MM.1S (cell line): ENCODE measurements at regions not wholly inside any gene's neighbourhood (a gene's known extent, or its start where the extent isn't known, plus 50 kb on each side); places are given as distances from the start of the nearest gene placed in this dataset.

ENCODE experiments used
- DNase-seq: peaks from one replicate; pipeline ENCODE4 v3.0.0-alpha.2; 2015
- H2AFZ ChIP-seq: fragments of 300-600 bp; sonication (generic); 2 replicates; pipeline ENCODE4 v1.6.0; 2016; ENCODE audit warnings: antibody characterized with exemption, low read length
- H3F3A ChIP-seq: fragments of 300-600 bp; sonication (generic); 2 replicates; pipeline ENCODE4 v1.6.1; 2016; ENCODE audit warnings: mild to moderate bottlenecking, antibody characterized with exemption, low read length, moderate library complexity, mixed read lengths; ENCODE audit not compliant: insufficient read depth
- H3K27ac ChIP-seq: fragments of 300-600 bp; sonication (generic); 2 replicates; pipeline ENCODE4 v1.5.1; 2016; ENCODE audit warnings: mild to moderate bottlenecking, low read length
- H3K27me3 ChIP-seq: fragments of 300-600 bp; sonication (generic); replicated peaks from 2 replicates; pipeline ENCODE4 v1.6.0; 2016; ENCODE audit warnings: low read length; ENCODE audit not compliant: insufficient read depth
- H3K36me3 ChIP-seq: fragments of 300-600 bp; sonication (generic); replicated peaks from 2 replicates; pipeline ENCODE4 v1.6.1; 2016; ENCODE audit warnings: mild to moderate bottlenecking, low read length, mixed read lengths; ENCODE audit not compliant: insufficient read depth
- H3K4me1 ChIP-seq: fragments of 300-600 bp; sonication (generic); 2 replicates; pipeline ENCODE4 v1.6.1; 2016; ENCODE audit warnings: low read length, mixed read lengths
- H3K4me2 ChIP-seq: fragments of 300-600 bp; sonication (generic); 2 replicates; pipeline ENCODE4 v1.6.0; 2016; ENCODE audit warnings: low read depth, low read length
- H3K4me3 ChIP-seq: fragments of 300-600 bp; sonication (generic); 2 replicates; pipeline ENCODE4 v1.5.1; 2016; ENCODE audit warnings: low read length, mixed read lengths
- H3K79me2 ChIP-seq: fragments of 300-600 bp; sonication (generic); 2 replicates; pipeline ENCODE4 v1.6.1; 2016; ENCODE audit warnings: mixed run types, low read length, mixed read lengths
- H3K9ac ChIP-seq: fragments of 300-600 bp; sonication (generic); 2 replicates; pipeline ENCODE4 v1.6.1; 2016; ENCODE audit warnings: low read length, mixed read lengths
- H3K9me2 ChIP-seq: fragments of 300-600 bp; sonication (generic); replicated peaks from 2 replicates; pipeline ENCODE4 v1.6.1; 2016; ENCODE audit warnings: mild to moderate bottlenecking, low read length, mixed read lengths; ENCODE audit not compliant: insufficient read depth
- H3K9me3 ChIP-seq: fragments of 300-600 bp; sonication (generic); replicated peaks from 2 replicates; pipeline ENCODE4 v1.6.1; 2016; ENCODE audit warnings: mild to moderate bottlenecking, low read length, mixed read lengths; ENCODE audit not compliant: insufficient read depth
- H4K20me1 ChIP-seq: fragments of 300-600 bp; sonication (generic); 2 replicates; pipeline ENCODE4 v1.6.1; 2016; ENCODE audit warnings: mild to moderate bottlenecking, low read length, moderate library complexity, mixed read lengths; ENCODE audit not compliant: insufficient read depth
- EZH2 ChIP-seq: fragments of 300-600 bp; sonication (generic); optimal IDR thresholded peaks from 2 replicates; pipeline ENCODE3; 2017; ENCODE audit warnings: low read depth, mild to moderate bottlenecking, antibody characterized with exemption, low read length, mixed read lengths
- EZH2phosphoT487 ChIP-seq: fragments of 300-600 bp; sonication (generic); IDR thresholded peaks from 2 replicates; pipeline ENCODE4 v1.6.1; 2018; ENCODE audit warnings: antibody characterized with exemption, low read length
- TF ChIP-seq, protein P1 (sequence below): fragments of 300-600 bp; sonication (generic); IDR thresholded peaks from 2 replicates; pipeline ENCODE4 v1.5.1; 2016; ENCODE audit warnings: antibody characterized with exemption, low read length, mixed read lengths

DNA sequence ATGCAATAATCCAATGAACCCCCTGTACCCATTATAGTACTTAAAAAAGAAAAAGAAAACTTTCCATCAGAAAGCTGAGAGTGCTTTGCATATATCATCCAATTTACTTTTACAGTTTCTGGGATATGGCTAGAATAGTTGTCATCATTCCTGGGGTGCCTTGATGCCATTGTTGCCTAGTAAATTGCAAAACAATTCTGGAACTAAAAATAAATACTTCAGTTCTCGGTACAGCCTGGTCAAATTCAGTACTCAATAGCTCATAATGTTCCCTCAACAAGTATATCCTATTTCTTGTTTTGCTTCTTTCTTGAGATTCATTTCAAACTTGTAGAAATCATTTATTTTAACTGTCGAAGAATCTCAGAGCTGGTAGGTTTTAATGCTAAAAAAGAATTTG lies 334.7 kb upstream of the MDFIC2 start:
- H3K4me1 ChIP-seq, result no peaks in the 10 kb centered on the region
- no peaks in the 10 kb centered on the region for H3K9me2 ChIP-seq
- H3K79me2 ChIP-seq, result no peaks in the 10 kb centered on the region
- no peaks in the 10 kb centered on the region for H4K20me1 ChIP-seq
- H2AFZ ChIP-seq, result no peak overlapping the region
- no peaks in the 10 kb centered on the region for H3F3A ChIP-seq
- no peak overlapping the region for H3K4me2 ChIP-seq
- H3K27ac ChIP-seq, result no peak overlapping the region
- no peak for DNase-seq
- H3K27me3 ChIP-seq, result no peaks in the 10 kb centered on the region
- no peak overlapping the region for H3K4me3 ChIP-seq
- no peaks in the 10 kb centered on the region for H3K9me3 ChIP-seq
- H3K36me3 ChIP-seq, result no peaks in the 10 kb centered on the region
- no peak overlapping the region for H3K9ac ChIP-seq
- no peak for TF ChIP-seq EZH2
- TF ChIP-seq EZH2phosphoT487, result no peak
- TF ChIP-seq, protein P1, sequence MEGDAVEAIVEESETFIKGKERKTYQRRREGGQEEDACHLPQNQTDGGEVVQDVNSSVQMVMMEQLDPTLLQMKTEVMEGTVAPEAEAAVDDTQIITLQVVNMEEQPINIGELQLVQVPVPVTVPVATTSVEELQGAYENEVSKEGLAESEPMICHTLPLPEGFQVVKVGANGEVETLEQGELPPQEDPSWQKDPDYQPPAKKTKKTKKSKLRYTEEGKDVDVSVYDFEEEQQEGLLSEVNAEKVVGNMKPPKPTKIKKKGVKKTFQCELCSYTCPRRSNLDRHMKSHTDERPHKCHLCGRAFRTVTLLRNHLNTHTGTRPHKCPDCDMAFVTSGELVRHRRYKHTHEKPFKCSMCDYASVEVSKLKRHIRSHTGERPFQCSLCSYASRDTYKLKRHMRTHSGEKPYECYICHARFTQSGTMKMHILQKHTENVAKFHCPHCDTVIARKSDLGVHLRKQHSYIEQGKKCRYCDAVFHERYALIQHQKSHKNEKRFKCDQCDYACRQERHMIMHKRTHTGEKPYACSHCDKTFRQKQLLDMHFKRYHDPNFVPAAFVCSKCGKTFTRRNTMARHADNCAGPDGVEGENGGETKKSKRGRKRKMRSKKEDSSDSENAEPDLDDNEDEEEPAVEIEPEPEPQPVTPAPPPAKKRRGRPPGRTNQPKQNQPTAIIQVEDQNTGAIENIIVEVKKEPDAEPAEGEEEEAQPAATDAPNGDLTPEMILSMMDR, result no peak

DNA sequence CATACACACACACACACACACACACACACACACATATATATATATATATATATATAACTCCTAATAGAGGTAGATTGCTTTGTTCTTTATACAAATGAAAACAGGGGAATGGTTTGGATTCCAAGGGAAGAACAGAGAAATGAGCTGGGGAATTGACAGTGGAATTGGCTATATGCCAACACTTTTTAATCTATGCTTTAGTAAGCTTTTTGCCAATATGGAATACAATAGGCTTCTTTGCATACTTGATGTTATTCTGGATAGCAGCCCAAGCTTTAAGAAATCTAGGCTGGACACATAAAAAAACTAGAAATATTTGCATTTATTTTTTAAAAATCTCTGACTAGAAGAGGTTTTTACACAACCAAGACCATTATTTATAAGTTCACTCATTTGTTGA lies 334.2 kb upstream of the MDFIC2 start:
- Histone ChIP-seq H3K4me3 (no peak overlapping the region), H3K36me3 (no peaks in the 10 kb centered on the region), H3K79me2 (no peaks in the 10 kb centered on the region), H3K4me1 (no peaks in the 10 kb centered on the region), H3K4me2 (no peak overlapping the region), H4K20me1 (no peaks in the 10 kb centered on the region), H3K9me2 (no peaks in the 10 kb centered on the region), H3K27me3 (no peaks in the 10 kb centered on the region), H3F3A (no peaks in the 10 kb centered on the region), H3K9me3 (no peaks in the 10 kb centered on the region), H2AFZ (no peak overlapping the region), H3K9ac (no peak overlapping the region), H3K27ac (no peak overlapping the region)
- TF ChIP-seq, protein P1, result no peak
- TF ChIP-seq EZH2phosphoT487 (no peak), EZH2 (no peak)
- no peak for DNase-seq

DNA sequence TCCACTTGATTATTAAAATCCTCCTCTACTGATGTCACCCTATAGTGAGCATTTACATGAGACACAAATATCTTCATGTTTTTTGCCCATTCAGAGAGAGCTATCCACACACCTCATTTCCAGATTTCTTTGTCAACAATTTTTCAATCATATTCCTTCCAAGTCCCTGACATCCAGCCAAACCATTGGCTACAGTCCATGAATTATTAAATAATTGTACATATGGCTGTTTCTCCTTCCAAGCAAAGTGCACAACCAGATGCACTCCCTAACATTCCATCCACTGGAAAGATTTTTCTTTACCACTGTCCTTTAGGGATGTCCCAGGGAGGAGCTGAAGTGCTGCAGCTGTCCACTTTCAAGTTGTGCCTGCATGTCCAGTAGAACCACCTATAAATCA lies 328.0 kb upstream of the MDFIC2 start:
- Histone ChIP-seq H3K9me3 (no peaks in the 10 kb centered on the region), H3K36me3 (no peaks in the 10 kb centered on the region), H3K9me2 (no peaks in the 10 kb centered on the region), H3F3A (no peaks in the 10 kb centered on the region), H3K4me3 (no peak overlapping the region), H3K79me2 (no peaks in the 10 kb centered on the region), H3K27ac (no peak overlapping the region), H3K27me3 (no peaks in the 10 kb centered on the region), H3K4me1 (no peaks in the 10 kb centered on the region), H4K20me1 (no peaks in the 10 kb centered on the region), H2AFZ (no peak overlapping the region), H3K4me2 (no peak overlapping the region), H3K9ac (no peak overlapping the region)
- TF ChIP-seq, protein P1, result no peak
- no peak for TF ChIP-seq EZH2phosphoT487
- no peak for TF ChIP-seq EZH2
- DNase-seq, result no peak
